ENCODE measurements at regions not wholly inside any gene's neighbourhood (a gene's known extent, or its start where the extent isn't known, plus 50 kb on each side); places are given as distances from the start of the nearest gene placed in this dataset.

DNA sequence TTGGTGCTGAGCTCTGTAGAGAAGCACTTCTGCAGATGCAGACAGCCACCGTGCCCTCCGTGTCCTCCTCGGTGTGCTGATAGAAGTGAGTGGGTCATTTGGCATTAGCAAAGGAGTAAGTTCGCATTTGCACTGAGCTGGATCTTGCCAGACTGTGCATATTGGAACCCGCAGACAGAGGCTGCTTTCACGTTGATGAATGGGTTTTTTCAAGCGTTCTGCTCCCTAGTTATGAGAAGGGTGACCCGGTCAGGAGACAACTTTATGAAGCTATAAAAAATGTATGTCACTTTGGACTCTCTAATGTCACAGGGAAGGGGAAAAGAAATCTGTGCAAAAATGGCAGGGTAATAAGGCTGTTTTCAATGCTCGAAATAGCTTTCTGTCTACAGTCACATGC is 739.4 kb downstream of the MCTP2 start:
- TF ChIP-seq, protein P1, sequence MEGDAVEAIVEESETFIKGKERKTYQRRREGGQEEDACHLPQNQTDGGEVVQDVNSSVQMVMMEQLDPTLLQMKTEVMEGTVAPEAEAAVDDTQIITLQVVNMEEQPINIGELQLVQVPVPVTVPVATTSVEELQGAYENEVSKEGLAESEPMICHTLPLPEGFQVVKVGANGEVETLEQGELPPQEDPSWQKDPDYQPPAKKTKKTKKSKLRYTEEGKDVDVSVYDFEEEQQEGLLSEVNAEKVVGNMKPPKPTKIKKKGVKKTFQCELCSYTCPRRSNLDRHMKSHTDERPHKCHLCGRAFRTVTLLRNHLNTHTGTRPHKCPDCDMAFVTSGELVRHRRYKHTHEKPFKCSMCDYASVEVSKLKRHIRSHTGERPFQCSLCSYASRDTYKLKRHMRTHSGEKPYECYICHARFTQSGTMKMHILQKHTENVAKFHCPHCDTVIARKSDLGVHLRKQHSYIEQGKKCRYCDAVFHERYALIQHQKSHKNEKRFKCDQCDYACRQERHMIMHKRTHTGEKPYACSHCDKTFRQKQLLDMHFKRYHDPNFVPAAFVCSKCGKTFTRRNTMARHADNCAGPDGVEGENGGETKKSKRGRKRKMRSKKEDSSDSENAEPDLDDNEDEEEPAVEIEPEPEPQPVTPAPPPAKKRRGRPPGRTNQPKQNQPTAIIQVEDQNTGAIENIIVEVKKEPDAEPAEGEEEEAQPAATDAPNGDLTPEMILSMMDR (IDR thresholded peaks at IDR 0.05; ENCODE audit: low read length) = no peak
- no peak for TF ChIP-seq EZH2 (IDR thresholded peaks at IDR 0.05; ENCODE audit: borderline replicate concordance, low read length)
